Activated T-helper 1 cell treated with anti-CD3 and anti-CD28 coated beads, Interleukin-12 subunit alpha, Interleukin-12 subunit beta, Interleukin-2, Interleukin-4 antibody, amounts not matched to agents 30 ng/mL and 10 ng/mL and 1 ng/mL, durations not matched to agents 14 hours and 24 hours and 36 hours (primary cell): ENCODE measurements at regions not wholly inside any gene's neighbourhood (a gene's known extent, or its start where the extent isn't known, plus 50 kb on each side); places are given as distances from the start of the nearest gene placed in this dataset.
"Not testable (repeated sequence)": the region's sequence is repeated elsewhere in the genome, so short reads cannot be mapped to it uniquely, and the experiment has no call there.

Source experiments
- DNase-seq: peaks from one replicate; pipeline ENCODE4 v3.0.0; 2021; ENCODE audit warnings: low spot score
- H3K27ac Mint-ChIP-seq: one replicate; pipeline ENCODE4 v1.8.0; 2021; ENCODE audit warnings: mild to moderate bottlenecking, mixed read lengths
- H3K27me3 Mint-ChIP-seq: one replicate; pipeline ENCODE4 v1.8.0; 2022; ENCODE audit warnings: mild to moderate bottlenecking, moderate library complexity, mixed read lengths; ENCODE audit not compliant: insufficient read depth
- H3K36me3 Mint-ChIP-seq: one replicate; pipeline ENCODE4 v1.8.0; 2021; ENCODE audit warnings: low read depth, mixed read lengths
- H3K4me1 Mint-ChIP-seq: one replicate; pipeline ENCODE4 v1.8.0; 2021; ENCODE audit warnings: low read depth, mixed read lengths
- H3K4me3 Mint-ChIP-seq: one replicate; pipeline ENCODE4 v1.8.0; 2021; ENCODE audit warnings: mild to moderate bottlenecking, moderate library complexity, mixed read lengths
- H3K9me3 Mint-ChIP-seq: one replicate; pipeline ENCODE4 v1.8.0; 2021; ENCODE audit warnings: mixed read lengths
- intact Hi-C: fragments of 100-400 bp; cut with micrococcal nuclease; formaldehyde crosslinking; loops from one replicate; pipeline ENCODE4 v1.15.1; 2024

- no peak for DNase-seq
- H3K4me3 Mint-ChIP-seq: no peak overlapping the region
- H3K27ac Mint-ChIP-seq: no peak overlapping the region
- no peaks in the 10 kb centered on the region for H3K27me3 Mint-ChIP-seq
- H3K36me3 Mint-ChIP-seq: no peaks in the 10 kb centered on the region
- peaks cover 6% of the 10 kb centered on the region for H3K9me3 Mint-ChIP-seq
- intact Hi-C loops: no loop called here
- no peaks in the 10 kb centered on the region for H3K4me1 Mint-ChIP-seq
These were observed 886.4 kb downstream of the DNAJB9 start for GRCh38 chr7:109456116-109456515.

- Mint-ChIP-seq H3K4me3 (no peak overlapping the region), H3K9me3 (no peaks in the 10 kb centered on the region), H3K27me3 (no peaks in the 10 kb centered on the region), H3K27ac (no peak overlapping the region), H3K36me3 (no peaks in the 10 kb centered on the region), H3K4me1 (no peaks in the 10 kb centered on the region)
- DNase-seq: no peak
- intact Hi-C loops: no loop called here
These were observed 890.6 kb downstream of the DNAJB9 start for GRCh38 chr7:109460296-109460695.

- Mint-ChIP-seq H3K36me3 (no peaks in the 10 kb centered on the region), H3K4me3 (no peak overlapping the region), H3K27me3 (no peaks in the 10 kb centered on the region), H3K9me3 (no peaks in the 10 kb centered on the region), H3K4me1 (no peaks in the 10 kb centered on the region), H3K27ac (no peak overlapping the region)
- intact Hi-C loops: no loop called here
- DNase-seq: no peak
These were observed 892.5 kb downstream of the DNAJB9 start for GRCh38 chr7:109462171-109462570.

- H3K27me3 Mint-ChIP-seq, H3K27ac Mint-ChIP-seq, H3K4me3 Mint-ChIP-seq, H3K9me3 Mint-ChIP-seq, intact Hi-C loops, DNase-seq, H3K36me3 Mint-ChIP-seq, H3K4me1 Mint-ChIP-seq: not testable (repeated sequence)
These were observed 898.1 kb downstream of the DNAJB9 start for GRCh38 chr7:109467729-109468128.

GRCh38 chr7:109473172-109473571, 903.5 kb downstream of the DNAJB9 start:
- no peaks in the 10 kb centered on the region for H3K36me3 Mint-ChIP-seq
- no peak overlapping the region for H3K27ac Mint-ChIP-seq
- H3K27me3 Mint-ChIP-seq: no peaks in the 10 kb centered on the region
- no peak for DNase-seq
- H3K4me3 Mint-ChIP-seq: no peak overlapping the region
- H3K4me1 Mint-ChIP-seq: no peaks in the 10 kb centered on the region
- no peaks in the 10 kb centered on the region for H3K9me3 Mint-ChIP-seq
- intact Hi-C loops: no loop called here

GRCh38 chr7:109476409-109476808, 906.7 kb downstream of the DNAJB9 start:
- H3K36me3 Mint-ChIP-seq: no peaks in the 10 kb centered on the region
- intact Hi-C loops: no loop called here
- H3K9me3 Mint-ChIP-seq: no peaks in the 10 kb centered on the region
- no peak overlapping the region for H3K4me3 Mint-ChIP-seq
- H3K27me3 Mint-ChIP-seq: no peaks in the 10 kb centered on the region
- H3K4me1 Mint-ChIP-seq: no peaks in the 10 kb centered on the region
- no peak for DNase-seq
- no peak overlapping the region for H3K27ac Mint-ChIP-seq

GRCh38 chr7:109479388-109479787, 909.7 kb downstream of the DNAJB9 start:
- no peaks in the 10 kb centered on the region for H3K36me3 Mint-ChIP-seq
- no peak overlapping the region for H3K27ac Mint-ChIP-seq
- no peaks in the 10 kb centered on the region for H3K9me3 Mint-ChIP-seq
- no peak overlapping the region for H3K4me3 Mint-ChIP-seq
- no peaks in the 10 kb centered on the region for H3K27me3 Mint-ChIP-seq
- H3K4me1 Mint-ChIP-seq: no peaks in the 10 kb centered on the region
- intact Hi-C loops: no loop called here
- no peak for DNase-seq

- H3K9me3 Mint-ChIP-seq, H3K36me3 Mint-ChIP-seq, H3K4me1 Mint-ChIP-seq, H3K4me3 Mint-ChIP-seq, DNase-seq, H3K27me3 Mint-ChIP-seq, H3K27ac Mint-ChIP-seq, intact Hi-C loops: not testable (repeated sequence)
These were observed 920.9 kb downstream of the DNAJB9 start for GRCh38 chr7:109490607-109491006.

- DNase-seq: no peak
- no peaks in the 10 kb centered on the region for H3K27me3 Mint-ChIP-seq
- H3K4me3 Mint-ChIP-seq: no peak overlapping the region
- intact Hi-C loops: no loop called here
- H3K27ac Mint-ChIP-seq: no peak overlapping the region
- no peaks in the 10 kb centered on the region for H3K36me3 Mint-ChIP-seq
- H3K4me1 Mint-ChIP-seq: no peaks in the 10 kb centered on the region
- H3K9me3 Mint-ChIP-seq: no peaks in the 10 kb centered on the region
These were observed 927.4 kb downstream of the DNAJB9 start for GRCh38 chr7:109497053-109497452.

- no peaks in the 10 kb centered on the region for H3K36me3 Mint-ChIP-seq
- H3K4me1 Mint-ChIP-seq: no peaks in the 10 kb centered on the region
- no peak for DNase-seq
- intact Hi-C loops: no loop called here
- H3K27ac Mint-ChIP-seq: no peak overlapping the region
- H3K9me3 Mint-ChIP-seq: peaks cover 4% of the 10 kb centered on the region
- no peak overlapping the region for H3K4me3 Mint-ChIP-seq
- H3K27me3 Mint-ChIP-seq: no peaks in the 10 kb centered on the region
These were observed 928.5 kb downstream of the DNAJB9 start for GRCh38 chr7:109498131-109498530.

GRCh38 chr7:109503421-109503820, 933.7 kb downstream of the DNAJB9 start:
- DNase-seq: no peak
- Mint-ChIP-seq H3K4me3 (no peak overlapping the region), H3K36me3 (no peaks in the 10 kb centered on the region), H3K27me3 (no peaks in the 10 kb centered on the region), H3K27ac (no peak overlapping the region), H3K4me1 (no peaks in the 10 kb centered on the region), H3K9me3 (peaks cover 4% of the 10 kb centered on the region)
- intact Hi-C loops: no loop called here

- no peak overlapping the region for H3K27ac Mint-ChIP-seq
- no peak overlapping the region for H3K4me3 Mint-ChIP-seq
- no peaks in the 10 kb centered on the region for H3K36me3 Mint-ChIP-seq
- no peaks in the 10 kb centered on the region for H3K27me3 Mint-ChIP-seq
- no peak for DNase-seq
- H3K4me1 Mint-ChIP-seq: no peaks in the 10 kb centered on the region
- intact Hi-C loops: no loop called here
- no peaks in the 10 kb centered on the region for H3K9me3 Mint-ChIP-seq
These were observed 952.9 kb downstream of the DNAJB9 start for GRCh38 chr7:109522585-109522984.

- Mint-ChIP-seq H3K4me1 (no peaks in the 10 kb centered on the region), H3K4me3 (no peak overlapping the region), H3K27ac (no peak overlapping the region), H3K9me3 (no peaks in the 10 kb centered on the region), H3K27me3 (no peaks in the 10 kb centered on the region), H3K36me3 (no peaks in the 10 kb centered on the region)
- intact Hi-C loops: no loop called here
- DNase-seq: no peak
These were observed 958.2 kb downstream of the DNAJB9 start for GRCh38 chr7:109527833-109528232.

GRCh38 chr7:109529712-109530111, 960.0 kb downstream of the DNAJB9 start:
- Mint-ChIP-seq H3K27ac (no peak overlapping the region), H3K4me3 (no peak overlapping the region), H3K9me3 (no peaks in the 10 kb centered on the region), H3K27me3 (no peaks in the 10 kb centered on the region), H3K4me1 (no peaks in the 10 kb centered on the region), H3K36me3 (no peaks in the 10 kb centered on the region)
- no peak for DNase-seq
- intact Hi-C loops: no loop called here
